CD4-positive, alpha-beta T cell treated with Interleukin-17A for 1 hour (primary cell): ENCODE measurements at regions not wholly inside any gene's neighbourhood (a gene's known extent, or its start where the extent isn't known, plus 50 kb on each side); places are given as distances from the start of the nearest gene placed in this dataset.

ENCODE experiments used
- DNase-seq: peaks from one replicate; pipeline ENCODE4 v3.0.0-alpha.2; 2020

DNA sequence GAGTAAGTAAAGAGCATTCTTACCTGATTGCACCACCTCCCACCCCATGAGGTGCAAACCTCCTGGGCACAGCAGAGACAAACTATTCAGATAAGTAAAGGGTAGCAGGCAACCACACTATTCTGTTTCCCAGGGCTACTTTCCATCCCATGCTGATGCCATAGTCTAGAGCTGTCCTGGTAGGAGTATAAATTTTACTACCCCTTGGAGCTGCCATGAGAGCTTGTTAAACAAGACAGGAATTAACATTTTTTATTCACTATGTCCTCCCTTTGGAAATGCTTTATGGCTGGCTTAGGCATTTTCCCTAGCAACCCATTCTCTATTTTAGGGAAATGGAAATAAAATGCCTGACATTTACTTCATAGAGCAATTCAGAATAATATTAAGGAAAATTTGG is 324.6 kb upstream of the USP25 start:
- no peak for DNase-seq

DNA sequence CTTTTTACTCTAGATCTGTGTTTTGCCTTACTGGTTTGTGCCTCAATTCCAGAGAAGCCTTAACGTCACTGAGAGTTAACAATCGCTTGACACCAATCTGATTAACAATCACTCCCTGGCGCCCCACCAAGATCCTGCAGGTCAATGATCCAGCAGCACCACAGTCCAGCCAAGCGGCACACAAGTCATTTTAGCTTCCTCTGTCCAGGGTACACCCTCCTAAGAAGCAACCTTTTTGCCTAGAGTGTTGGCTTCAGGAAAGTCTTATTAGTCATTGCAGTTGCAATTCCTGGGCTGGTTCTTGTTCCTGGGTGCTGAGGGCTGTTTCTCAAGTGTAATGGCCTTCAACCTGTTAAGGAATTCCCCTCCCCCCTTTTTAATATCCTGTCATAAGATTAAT is 323.0 kb upstream of the USP25 start:
- no peak for DNase-seq

DNA sequence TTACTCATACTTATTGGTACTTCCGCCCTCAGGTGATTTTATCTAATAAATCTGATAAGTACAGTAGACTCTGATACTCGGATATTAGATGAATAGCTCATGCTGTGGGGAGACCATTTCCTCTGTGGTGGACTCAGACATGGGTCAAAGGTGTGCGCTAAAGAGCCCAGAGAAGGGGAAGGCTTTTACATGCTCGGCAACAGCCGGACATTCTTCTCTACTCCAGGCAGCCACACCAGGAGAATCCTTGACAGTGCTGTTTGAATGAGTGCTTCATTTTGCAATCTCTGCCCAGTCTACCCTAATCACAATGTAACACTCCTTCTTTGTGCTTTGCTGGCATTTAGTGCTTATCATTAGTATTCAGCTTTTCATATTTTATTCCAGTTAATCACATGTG is 322.2 kb upstream of the USP25 start:
- no peak for DNase-seq

DNA sequence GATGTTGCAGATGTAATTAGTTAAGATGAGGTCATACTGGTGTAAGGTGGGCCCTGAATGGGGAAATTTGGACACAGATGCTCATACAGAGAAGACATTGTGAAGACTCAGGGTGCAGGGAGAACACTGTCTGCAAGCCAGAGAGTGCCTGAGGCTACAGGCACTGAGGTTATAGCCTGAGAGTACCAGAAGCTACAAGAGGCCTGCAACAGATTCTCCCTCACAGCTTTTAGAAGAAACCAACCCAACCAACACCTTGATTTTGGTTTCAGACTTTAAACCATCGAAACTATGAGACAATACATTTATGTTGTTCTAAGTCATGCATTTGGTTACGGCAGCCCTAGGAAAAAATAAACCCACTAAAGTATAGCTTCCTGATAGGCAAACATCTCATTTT is 321.7 kb upstream of the USP25 start:
- no peak for DNase-seq

DNA sequence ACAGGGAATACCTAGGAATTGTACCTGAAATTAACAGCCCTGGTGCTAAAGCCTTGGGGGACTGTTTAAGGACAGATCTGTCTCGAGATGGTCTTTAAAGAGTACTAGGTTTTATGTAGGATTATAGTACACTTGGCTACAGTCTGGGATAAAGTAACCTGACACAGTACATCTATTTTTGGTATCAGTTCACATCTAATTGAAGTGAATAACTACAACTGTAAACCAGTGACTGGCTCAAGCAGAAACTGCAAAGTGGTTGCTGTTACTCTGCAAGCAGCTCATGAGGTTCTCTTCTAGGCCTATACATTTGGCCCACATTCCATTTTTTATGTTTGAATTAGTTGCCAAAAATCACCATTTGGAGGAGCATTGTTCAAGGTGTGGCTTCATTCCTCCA is 320.8 kb upstream of the USP25 start:
- DNase-seq, result no peak

DNA sequence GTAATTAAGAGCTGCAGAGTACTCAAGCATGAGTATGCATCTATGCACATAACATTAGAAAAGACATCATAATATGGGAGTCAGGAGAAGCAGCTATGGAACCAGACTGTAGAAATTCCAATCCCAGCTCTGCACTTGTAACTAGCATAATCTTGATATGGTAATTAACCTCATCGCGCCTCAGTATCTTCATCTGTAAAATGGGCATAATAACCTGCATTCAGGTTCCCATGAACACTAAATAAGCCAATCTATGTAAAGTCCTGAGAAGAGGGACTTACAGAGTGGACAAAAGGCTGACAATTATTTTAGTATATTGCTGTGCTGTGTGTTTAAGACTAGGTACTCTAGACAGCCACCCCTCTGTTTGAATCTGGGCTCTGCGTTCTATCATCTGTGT is 318.9 kb upstream of the USP25 start:
- no peak for DNase-seq

DNA sequence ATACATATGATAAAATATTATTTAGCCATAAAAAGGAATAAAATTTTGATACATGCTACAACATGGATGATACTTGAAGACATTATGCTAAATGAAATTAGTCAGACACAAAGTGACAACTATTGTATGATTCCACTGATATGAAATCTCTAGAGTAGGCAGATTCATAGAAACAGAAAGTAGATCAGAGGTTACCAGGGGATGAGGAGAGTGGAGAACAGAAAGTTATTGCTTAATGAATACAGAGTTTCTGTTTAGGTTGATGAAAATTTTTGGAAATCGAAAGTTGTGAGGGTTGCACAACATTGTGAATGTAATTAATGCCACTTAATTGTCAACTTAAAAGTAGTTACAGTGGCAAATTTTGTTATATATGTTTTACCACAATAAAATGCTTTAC is 315.7 kb upstream of the USP25 start:
- no peak for DNase-seq

DNA sequence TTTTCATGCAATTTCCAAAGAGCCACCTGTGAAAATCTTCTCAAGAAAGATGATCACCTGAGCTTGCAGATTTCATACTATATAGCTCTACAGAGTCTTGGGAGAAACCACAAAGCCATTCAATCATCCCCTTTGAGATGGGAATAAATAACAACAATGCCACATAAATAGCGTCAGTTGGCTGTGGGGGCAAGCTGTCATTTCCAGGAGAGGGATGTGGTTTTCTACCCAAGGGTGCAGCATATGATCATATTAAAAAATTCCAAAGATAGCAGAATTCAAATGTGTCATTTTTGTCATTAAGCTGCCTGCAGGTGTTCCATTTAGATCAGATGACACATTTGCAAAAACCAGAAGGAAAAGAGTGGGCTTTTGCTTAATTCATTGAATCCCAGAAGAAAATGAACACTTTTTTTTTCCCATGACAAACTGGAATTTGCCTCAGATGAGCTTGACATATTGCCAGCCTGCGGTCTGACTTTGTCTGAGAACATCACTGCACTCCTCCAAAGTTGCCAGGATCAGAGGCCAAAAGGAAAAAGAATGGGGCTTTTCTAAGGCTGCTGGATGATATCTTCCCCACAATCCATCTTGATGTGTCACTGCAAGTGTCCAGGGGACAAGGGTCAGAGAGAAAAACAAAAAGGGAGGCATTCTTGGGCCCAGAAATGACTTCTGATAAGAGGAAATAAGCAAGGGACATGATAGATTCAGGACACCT is 314.1 kb upstream of the USP25 start:
- DNase-seq, result no peak

DNA sequence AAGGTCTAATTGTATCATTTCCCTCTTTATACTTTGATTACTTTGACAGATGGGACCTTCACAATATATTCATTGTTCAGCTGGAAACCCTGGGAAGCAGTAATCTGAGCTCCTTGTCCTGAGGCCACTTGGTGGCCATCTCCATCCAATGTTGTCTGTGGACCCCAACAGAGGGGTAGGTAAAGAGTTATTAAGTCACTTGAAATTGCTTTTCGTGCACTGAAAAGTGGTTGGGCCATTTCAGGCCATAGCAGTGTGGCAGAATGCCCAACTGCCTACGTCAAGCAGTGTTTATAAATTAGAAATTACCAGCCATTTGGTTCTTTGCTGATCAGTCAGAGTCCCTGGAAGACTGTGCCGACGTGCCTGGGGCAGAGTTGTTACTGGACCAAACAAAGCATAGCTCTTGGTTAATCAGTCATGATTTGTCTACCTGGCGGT is 308.3 kb upstream of the USP25 start:
- no peak for DNase-seq

DNA sequence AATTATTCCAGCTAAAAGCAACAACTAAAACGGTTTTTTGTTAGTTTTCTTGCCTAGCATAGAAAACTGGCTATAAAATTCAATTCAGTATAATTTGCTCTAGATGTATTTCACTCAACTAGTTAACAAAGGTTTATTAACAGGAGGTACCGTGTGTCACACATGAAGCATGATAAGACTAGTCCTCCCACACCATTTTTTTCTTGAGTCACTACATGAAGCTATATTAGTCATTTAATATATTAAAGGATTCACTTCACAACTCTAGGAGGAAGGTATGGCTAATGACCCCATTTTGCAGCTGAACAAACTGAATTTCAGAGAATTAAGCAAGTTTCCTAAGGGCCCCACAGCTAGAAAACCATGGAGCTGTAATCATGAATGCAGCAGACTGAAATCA is 307.8 kb upstream of the USP25 start:
- no peak for DNase-seq

DNA sequence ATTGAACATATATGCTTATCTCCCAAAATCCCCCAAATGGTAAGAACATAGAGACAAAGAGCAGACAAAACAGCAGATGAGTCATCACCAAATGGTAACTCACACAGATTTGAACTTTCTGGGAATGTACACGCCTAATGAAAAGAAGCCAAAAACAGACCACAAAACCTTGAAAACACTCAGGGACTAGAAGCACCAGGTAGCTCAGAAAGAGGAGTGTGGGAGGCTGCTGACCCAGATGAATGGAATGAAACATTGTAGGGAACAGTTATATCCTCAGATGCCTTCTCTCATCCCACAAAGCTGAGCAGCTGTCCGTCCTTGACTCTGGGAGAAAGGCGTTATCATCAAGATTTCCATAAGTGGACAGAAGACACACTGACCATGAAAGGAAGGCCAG is 307.0 kb upstream of the USP25 start:
- no peak for DNase-seq

DNA sequence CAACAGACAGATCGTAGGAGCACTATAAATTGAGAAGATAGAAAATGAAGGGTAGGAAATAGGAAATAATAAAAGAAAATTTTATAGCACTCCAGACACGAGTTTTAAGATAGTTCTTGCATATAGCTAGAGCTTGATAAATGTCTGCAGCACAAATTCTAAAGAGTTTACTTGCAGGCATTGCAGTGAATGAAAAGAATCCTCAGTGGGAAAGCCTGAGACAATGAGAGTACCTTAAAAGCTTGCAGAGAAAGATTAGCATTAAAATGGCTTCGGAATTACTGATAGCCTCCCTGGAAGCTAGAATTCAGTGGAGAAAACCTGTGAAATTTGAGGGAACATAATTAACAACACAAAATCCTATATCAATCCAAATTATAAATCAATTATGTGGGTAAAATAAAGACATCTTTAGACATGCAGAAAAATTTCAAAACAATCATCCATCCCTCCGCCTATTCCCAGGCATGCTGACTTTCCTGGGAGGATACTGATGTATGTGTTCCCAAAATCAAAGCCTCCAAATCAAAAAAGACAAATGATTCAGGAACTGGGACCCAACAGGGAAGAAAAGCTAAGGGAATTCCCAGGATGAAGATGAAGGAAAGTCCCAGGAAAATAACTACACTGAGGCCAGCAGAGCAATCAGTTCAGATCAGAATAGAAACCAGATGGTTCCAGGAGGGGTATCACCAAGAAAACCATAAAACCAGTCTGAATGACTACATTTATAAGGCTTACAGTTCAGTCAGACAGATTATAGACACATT is 305.9 kb upstream of the USP25 start:
- DNase-seq, result no peak

DNA sequence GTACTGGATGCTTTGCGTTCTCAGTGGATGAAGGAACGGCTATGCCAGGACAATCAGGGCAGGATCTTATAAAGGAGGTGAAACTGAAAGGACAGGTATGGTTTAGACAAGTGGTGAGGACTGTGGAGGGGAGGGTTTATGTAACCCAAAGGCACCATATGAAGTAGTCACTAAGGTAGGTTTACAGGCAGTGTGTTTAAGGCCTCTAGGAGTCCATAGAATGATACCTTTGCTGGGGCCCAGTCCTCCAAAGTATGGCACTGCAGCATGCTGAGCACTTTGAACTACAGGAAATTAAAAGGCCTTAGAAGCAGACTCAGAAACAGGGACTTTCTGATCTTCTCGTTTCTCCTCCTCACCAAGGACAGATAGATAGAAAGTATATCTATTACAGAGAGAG is 304.7 kb upstream of the USP25 start:
- no peak for DNase-seq

DNA sequence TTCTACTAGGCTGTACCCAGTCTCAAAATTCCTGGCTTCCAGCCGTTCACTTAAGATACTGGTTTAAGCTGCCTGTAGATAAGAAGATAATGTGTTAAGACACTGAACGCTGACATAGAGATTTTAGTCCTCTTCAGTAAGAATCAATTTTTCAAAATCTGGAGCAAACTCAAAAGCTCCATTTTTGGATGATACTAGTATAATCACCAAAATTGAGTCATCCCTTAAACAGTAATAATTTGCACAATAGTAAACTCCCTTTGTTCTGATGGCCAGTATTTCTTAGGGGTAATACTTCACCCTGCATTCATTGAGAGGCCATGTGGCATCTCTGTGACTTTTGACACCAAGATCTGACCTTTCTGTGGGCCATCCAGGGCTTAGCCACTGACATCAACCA is 299.8 kb upstream of the USP25 start:
- no peak for DNase-seq

DNA sequence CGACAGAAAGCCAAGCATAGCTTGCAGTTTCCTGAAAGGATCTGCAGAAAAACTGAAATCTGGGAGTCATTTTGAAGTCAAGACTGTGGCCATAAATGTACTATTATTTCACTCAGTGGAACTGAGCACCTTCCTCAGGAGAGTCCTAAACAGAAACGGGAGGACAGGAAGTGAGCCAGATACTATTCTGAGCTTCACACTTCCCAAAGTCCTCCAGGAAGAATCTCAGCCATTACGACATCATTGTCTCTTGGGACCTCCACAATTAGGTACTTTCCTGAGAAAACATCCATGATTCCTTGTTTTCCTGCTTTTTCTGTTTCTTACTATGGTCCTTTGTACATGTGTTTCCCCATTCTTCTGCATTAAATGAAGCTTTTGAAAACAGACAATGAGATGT is 299.2 kb upstream of the USP25 start:
- no peak for DNase-seq

DNA sequence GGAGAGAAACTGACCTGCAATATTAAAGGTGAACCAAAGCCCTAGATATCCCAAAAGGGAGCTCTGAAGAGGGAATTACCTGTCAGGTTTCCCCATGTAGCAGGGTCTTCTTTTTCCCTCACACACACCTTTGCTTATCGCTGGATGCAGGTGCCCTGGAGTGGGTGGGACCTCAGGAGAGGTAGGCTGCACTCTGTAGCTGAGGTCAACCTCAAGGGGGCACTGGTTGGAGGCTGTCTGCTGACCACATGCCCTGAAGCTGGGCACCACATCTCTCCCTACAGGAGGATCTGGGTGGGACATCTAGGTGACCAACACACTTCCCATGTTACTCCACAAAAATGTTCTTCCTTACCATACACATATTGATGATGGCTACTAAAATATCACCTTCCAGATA is 298.7 kb upstream of the USP25 start:
- DNase-seq, result no peak

DNA sequence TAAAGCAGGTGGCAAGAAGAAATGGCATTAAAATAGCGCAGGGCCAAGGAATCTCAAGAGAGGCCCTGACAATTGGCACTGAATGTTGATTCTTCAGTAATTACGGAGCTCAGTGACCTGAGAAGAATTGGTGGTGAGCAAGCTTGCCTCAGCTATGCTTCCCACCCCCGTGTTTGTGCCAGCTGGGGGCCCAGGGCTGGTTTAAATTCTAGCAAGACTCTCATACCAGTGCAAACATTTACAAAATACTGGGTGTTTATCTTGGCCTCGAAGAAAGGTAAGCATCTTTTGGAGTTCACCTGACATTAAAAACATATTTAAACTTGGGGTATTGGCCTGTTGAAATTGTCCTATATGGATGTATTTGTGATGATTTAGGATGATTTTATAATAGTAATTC is 296.7 kb upstream of the USP25 start:
- no peak for DNase-seq

DNA sequence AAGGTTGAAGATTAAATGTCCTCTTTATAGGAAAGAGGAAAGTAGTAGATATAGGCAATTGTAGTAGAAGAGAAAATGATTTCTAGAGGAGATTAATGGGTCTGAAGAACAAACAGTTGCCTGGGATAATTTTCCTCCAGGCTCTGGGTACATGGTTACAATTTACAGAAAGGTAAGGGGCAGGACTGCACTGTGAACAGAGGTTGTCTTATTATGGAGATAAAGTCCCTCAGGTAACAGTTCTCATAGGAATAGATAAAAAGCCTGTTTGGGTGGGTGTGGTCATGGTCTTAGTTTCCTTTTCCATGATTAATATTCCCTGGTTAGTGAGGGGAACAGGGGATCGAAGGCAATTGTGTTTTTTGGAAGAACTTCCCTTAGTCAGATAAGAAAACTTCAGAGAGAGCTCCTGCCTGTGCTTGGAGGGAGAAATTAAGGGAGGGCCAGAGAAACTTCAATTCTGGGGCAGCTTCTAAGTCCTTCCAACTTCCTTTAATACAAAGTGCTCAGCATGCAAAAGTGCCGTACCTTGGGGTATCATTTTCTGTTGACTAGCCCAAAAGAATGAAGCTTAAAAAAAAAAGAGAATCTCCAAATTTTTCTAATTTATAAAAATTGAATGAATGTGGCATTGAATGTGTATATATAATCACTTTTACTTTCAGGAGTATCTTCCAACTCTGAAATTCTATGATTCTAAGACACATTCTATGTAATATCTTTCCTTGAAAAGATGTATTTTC is 295.4 kb upstream of the USP25 start:
- no peak for DNase-seq

DNA sequence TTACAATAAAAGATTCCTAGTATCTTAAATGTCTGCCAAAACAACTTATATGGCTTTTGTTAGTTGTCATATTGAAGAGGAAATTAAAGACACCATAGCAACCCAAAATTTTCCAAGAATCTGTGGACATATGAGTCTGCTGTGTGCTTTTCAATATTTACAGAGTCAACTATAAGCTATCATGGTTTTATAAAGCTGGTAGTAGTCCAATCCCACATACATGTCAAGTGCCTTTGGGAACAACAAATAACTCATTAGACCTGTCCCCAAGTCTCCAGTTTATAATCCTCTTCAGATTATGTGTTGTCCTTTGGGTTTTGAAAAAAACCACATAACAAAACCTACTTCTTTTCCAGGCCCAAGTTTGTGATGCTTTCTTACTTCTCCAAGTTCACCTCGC is 293.8 kb upstream of the USP25 start:
- DNase-seq, result no peak

DNA sequence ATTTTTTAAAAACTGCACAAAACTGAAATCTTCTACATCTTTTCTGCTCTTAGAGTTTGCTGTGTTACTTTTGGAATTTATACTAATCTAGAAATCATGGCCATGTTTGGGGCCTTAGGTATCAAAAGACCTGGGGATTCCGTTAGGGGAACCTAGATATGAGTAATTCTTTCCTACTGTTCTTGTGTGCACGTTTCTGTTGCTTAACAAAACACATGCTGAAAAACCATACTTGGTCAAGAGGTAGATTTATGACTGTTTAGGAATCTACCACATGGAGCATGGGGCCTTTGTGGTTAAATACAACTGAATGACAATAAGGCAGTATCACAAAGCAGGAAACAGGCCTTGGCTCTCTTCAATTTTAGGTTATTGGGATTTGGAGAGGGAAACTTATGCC is 291.9 kb upstream of the USP25 start:
- no peak for DNase-seq

DNA sequence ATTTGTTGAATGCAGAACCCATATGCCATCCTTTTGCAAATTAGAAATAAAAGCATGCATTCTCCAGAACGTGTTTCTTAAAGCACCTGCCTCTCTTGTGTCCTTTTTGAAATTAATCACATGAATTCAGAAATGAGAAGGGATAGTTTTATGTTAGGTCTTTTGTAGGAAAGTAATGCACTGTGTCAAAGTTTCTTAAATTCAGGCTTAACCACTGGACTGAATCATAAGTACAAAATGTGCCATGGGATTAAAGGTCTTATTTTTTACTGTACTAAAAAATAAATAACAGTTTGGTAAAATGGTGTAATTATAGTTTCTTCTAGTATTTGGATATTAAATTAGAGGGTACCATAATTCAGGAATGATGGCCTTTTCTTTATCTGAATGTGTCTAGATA is 290.1 kb upstream of the USP25 start:
- no peak for DNase-seq

DNA sequence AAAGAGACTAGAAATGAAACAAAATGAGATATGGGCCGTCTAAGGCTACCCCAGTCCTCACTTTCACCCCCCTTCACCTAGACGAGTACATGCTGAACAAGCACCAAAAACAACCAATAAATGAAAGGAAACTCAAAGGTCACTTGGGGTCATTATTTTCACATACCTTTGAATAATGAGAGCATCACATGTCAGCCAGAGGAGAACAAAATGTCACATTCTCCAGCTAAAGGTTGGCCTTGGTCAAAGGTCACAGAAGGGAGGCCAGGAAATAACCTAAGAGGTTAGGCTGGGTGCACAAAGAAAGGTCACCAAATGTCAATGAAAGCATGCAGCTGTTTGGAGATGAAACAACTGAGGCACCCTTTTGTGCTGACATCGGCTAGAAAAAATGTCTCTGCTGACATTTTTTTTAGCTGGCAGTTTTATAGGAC is 288.7 kb upstream of the USP25 start:
- DNase-seq, result no peak

DNA sequence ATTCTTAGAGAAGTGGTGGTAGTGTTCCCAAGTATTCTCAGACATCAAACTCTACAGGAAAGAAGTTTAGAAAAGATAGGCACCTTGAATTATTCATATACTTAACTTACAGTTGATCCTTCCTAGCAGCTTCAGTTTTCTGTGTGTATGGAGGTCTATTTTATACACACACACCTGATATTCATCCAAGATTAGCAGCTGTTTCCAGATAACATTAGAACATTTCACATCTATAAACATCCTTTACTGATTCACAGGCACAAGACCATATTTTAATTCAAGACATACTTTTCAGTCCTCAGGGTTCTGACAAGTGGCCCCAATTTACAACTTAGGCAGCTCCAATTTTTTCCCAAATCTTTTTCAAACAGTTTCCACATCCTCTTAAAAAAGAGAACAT is 287.8 kb upstream of the USP25 start:
- no peak for DNase-seq
